HepG2 (cell line): ENCODE measurements at regions not wholly inside any gene's neighbourhood (a gene's known extent, or its start where the extent isn't known, plus 50 kb on each side); places are given as distances from the start of the nearest gene placed in this dataset.

Experiments
- AHR ChIP-seq: IDR thresholded peaks from 2 replicates; pipeline ENCODE4 v1.6.1; 2018; ENCODE audit warnings: missing genetic modification reagents, missing compliant biosample characterization
- AKAP8 ChIP-seq: sonication (generic); formaldehyde crosslinking; IDR thresholded peaks from 2 replicates; pipeline ENCODE4 v1.5.1; 2020; ENCODE audit warnings: mild to moderate bottlenecking, missing genetic modification reagents
- ARNT2 ChIP-seq: sonication (generic); formaldehyde crosslinking; IDR thresholded peaks from 2 replicates; pipeline ENCODE4 v1.8.0; 2022; ENCODE audit warnings: mild to moderate bottlenecking, low read depth, missing genetic modification reagents, moderate library complexity
- CBFB ChIP-seq: sonication (generic); formaldehyde crosslinking; IDR thresholded peaks from 2 replicates; pipeline ENCODE4 v1.4.0; 2020; ENCODE audit warnings: missing genetic modification reagents
- GABPA ChIP-seq, 2 experiments: IDR thresholded peaks; 2 replicates each; pipeline ENCODE4 v1.6.1; 2011 to 2016; ENCODE audit warnings: low read depth in 2 of 2, low read length in 1 of 2, missing biosample characterization in 1 of 2, missing genetic modification characterization in 1 of 2
- HDAC6 ChIP-seq: fragments of 200-600 bp; sonication (generic); IDR thresholded peaks from 2 replicates; pipeline ENCODE4 v1.7.0; 2017; ENCODE audit warnings: mild to moderate bottlenecking, antibody characterized with exemption, low read length, low read depth
- HNRNPH1 ChIP-seq: fragments of 200-400 bp; formaldehyde crosslinking; optimal IDR thresholded peaks from 2 replicates; pipeline ENCODE3; 2017; ENCODE audit warnings: mild to moderate bottlenecking, low read depth, low read length
- KLF6 ChIP-seq: IDR thresholded peaks from 2 replicates; pipeline ENCODE4 v1.8.0; 2016; ENCODE audit warnings: missing biosample characterization, missing genetic modification reagents
- KMT2B ChIP-seq: IDR thresholded peaks from 2 replicates; pipeline ENCODE4 v1.6.1; 2016; ENCODE audit warnings: missing genetic modification reagents, missing compliant biosample characterization
- MBNL3 ChIP-seq: fragments of 250-450 bp; sonication (Bioruptor Pico); conservative IDR thresholded peaks from 2 replicates; pipeline ENCODE4 v1.8.0; 2022; ENCODE audit warnings: mild to moderate bottlenecking, inconsistent platforms
- MLLT10 ChIP-seq: sonication (generic); formaldehyde crosslinking; IDR thresholded peaks from 2 replicates; pipeline ENCODE4 v1.4.0; 2020; ENCODE audit warnings: missing genetic modification reagents
- NFKBIZ ChIP-seq: IDR thresholded peaks from 2 replicates; pipeline ENCODE4 v1.6.1; 2018; ENCODE audit warnings: missing genetic modification reagents, missing compliant biosample characterization
- PHF20 ChIP-seq: sonication (generic); formaldehyde crosslinking; IDR thresholded peaks from 2 replicates; pipeline ENCODE4 v1.5.0; 2020; ENCODE audit warnings: mild to moderate bottlenecking, missing genetic modification reagents
- POLR2AphosphoS2 ChIP-seq: IDR thresholded peaks from 2 replicates; pipeline ENCODE4 v1.6.1; 2011; ENCODE audit warnings: low read depth, low read length, improper control_type of control experiment
- TCF12 ChIP-seq, 2 experiments: fragments of 450-650 bp in 1 of 2; sonication (generic) in 1 of 2; formaldehyde crosslinking in 1 of 2; IDR thresholded peaks; 2 replicates each; pipeline versions ENCODE4 v1.6.1 to v1.8.0; 2017 to 2022; ENCODE audit warnings: antibody characterized with exemption in 1 of 2, mild to moderate bottlenecking in 1 of 2, missing genetic modification reagents in 1 of 2, moderate library complexity in 1 of 2
- ZIK1 ChIP-seq: sonication (generic); formaldehyde crosslinking; IDR thresholded peaks from 2 replicates; pipeline ENCODE4 v1.5.0; 2020; ENCODE audit warnings: mild to moderate bottlenecking, low read depth, missing genetic modification reagents, borderline replicate concordance
- ZNF30 ChIP-seq: sonication (generic); formaldehyde crosslinking; IDR thresholded peaks from 2 replicates; pipeline ENCODE4 v1.5.0; 2020; ENCODE audit warnings: mild to moderate bottlenecking, missing genetic modification reagents
- ZNF468 ChIP-seq: sonication (generic); formaldehyde crosslinking; IDR thresholded peaks from 2 replicates; pipeline ENCODE4 v1.8.0; 2022; ENCODE audit warnings: mild to moderate bottlenecking, moderate library complexity, missing genetic modification reagents
- ZNF556 ChIP-seq: sonication (generic); formaldehyde crosslinking; IDR thresholded peaks from 2 replicates; pipeline ENCODE4 v1.4.0; 2020; ENCODE audit warnings: mild to moderate bottlenecking, missing genetic modification reagents, borderline replicate concordance
- ZNF563 ChIP-seq: sonication (generic); formaldehyde crosslinking; IDR thresholded peaks from 2 replicates; pipeline ENCODE4 v1.8.0; 2022; ENCODE audit warnings: mild to moderate bottlenecking, moderate library complexity, missing genetic modification reagents
- ZNF652 ChIP-seq: IDR thresholded peaks from 2 replicates; pipeline ENCODE4 v1.6.1; 2016; ENCODE audit warnings: low read depth, borderline replicate concordance
- TF ChIP-seq, protein P1 (sequence below): sonication (generic); formaldehyde crosslinking; IDR thresholded peaks from 2 replicates; pipeline ENCODE4 v1.8.0; 2022; ENCODE audit warnings: mild to moderate bottlenecking, missing genetic modification reagents; ENCODE audit not compliant: insufficient replicate concordance
- TF ChIP-seq, protein P2 (sequence below): conservative IDR thresholded peaks from 2 replicates; pipeline ENCODE4 v1.6.1; 2018; ENCODE audit warnings: missing genetic modification reagents
- TF ChIP-seq, protein P3 (sequence below): sonication (generic); formaldehyde crosslinking; IDR thresholded peaks from 2 replicates; pipeline ENCODE4 v1.4.0; 2020; ENCODE audit warnings: missing genetic modification reagents
- TF ChIP-seq, protein P4 (sequence below): sonication (generic); formaldehyde crosslinking; IDR thresholded peaks from 2 replicates; pipeline ENCODE4 v1.4.0; 2020; ENCODE audit warnings: mild to moderate bottlenecking, low read depth, missing genetic modification reagents

DNA sequence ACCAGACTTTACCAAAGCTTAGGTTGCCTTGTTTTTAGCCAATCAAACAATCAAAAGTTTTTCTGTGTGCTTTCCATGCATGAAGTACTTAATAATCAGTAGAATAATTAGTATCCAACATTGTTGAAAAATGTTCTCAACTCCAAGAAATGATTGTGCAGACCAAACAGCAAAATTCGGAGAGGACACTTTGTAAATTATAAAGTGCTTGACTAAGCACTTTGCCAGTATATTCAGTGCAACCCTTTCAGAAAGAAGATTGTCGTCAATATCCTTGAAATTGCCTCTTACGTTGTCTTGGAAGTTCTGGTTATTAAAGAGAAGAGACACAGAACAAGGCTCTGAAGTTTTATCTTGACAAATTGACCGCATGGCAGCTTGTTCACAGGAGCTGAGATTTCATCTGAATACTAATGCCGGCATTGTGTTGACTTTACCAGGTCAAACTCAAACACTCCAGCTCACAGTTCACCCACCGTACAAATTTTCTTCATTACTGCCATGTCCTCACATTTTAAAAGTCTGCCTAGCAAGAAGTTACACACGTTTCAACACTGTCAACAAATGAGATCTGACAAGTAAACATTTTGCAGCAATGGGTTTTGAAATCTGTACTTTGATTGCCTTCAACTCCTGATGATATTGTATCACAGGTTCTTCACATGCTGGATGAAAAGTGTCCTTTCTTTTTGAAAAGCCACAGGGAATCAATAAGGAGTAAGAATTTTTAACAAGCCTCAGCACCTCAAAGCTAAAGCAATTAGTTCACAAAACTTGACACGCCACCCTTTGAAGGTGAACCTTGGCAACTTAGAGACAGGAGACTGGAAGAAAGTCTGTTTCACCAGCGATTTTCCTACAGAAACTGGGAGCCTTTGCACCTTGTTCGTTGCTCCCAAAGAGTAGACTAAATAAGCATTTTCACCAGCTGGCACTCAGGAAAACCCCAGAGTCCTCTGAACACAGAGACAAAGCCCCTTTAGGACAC lies 150.9 kb downstream of the RFC3 start (continued):
- TF ChIP-seq, protein P1, sequence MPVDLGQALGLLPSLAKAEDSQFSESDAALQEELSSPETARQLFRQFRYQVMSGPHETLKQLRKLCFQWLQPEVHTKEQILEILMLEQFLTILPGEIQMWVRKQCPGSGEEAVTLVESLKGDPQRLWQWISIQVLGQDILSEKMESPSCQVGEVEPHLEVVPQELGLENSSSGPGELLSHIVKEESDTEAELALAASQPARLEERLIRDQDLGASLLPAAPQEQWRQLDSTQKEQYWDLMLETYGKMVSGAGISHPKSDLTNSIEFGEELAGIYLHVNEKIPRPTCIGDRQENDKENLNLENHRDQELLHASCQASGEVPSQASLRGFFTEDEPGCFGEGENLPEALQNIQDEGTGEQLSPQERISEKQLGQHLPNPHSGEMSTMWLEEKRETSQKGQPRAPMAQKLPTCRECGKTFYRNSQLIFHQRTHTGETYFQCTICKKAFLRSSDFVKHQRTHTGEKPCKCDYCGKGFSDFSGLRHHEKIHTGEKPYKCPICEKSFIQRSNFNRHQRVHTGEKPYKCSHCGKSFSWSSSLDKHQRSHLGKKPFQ (CRISPR knock-in tag): peak; percentile 92
- TF ChIP-seq ARNT2 (peak; percentile 73; the same call in 1 of the 2 replicates), POLR2AphosphoS2 (no peak), MLLT10 (no peak), TCF12 (IDR thresholded peaks at IDR 0.05) (no peak), TCF12 (CRISPR knock-in tag; IDR thresholded peaks at IDR 0.05) (peak; percentile 88; the same call in 1 of the 2 replicates), AHR (CRISPR knock-in tag) (no peak; the same call in 1 of the 2 replicates), KLF6 (CRISPR knock-in tag) (peak; percentile 79; the same call in 1 of the 2 replicates), NFKBIZ (CRISPR knock-in tag) (peak; percentile 80; the same call in 1 of the 2 replicates), PHF20 (CRISPR knock-in tag) (no peak), ZNF468 (no peak), ZNF556 (CRISPR knock-in tag) (peak; percentile 58; the same call in 1 of the 2 replicates), ZNF563 (CRISPR knock-in tag) (no peak), CBFB (CRISPR knock-in tag) (peak; percentile 38; the same call in 1 of the 2 replicates), MBNL3 (no peak), HNRNPH1 (no peak), ZNF652 (CRISPR knock-in tag) (peak; percentile 27; the same call in 1 of the 2 replicates), HDAC6 (no peak), ZNF30 (CRISPR knock-in tag) (no peak), AKAP8 (CRISPR knock-in tag) (no peak), ZIK1 (CRISPR knock-in tag) (no peak), GABPA (IDR thresholded peaks at IDR 0.05; ENCODE audit: low read depth, low read length) (no peak), GABPA (CRISPR knock-in tag; IDR thresholded peaks at IDR 0.05; ENCODE audit: low read depth) (no peak), KMT2B (CRISPR knock-in tag) (peak; percentile 55; the same call in 1 of the 2 replicates)
- TF ChIP-seq, protein P2, sequence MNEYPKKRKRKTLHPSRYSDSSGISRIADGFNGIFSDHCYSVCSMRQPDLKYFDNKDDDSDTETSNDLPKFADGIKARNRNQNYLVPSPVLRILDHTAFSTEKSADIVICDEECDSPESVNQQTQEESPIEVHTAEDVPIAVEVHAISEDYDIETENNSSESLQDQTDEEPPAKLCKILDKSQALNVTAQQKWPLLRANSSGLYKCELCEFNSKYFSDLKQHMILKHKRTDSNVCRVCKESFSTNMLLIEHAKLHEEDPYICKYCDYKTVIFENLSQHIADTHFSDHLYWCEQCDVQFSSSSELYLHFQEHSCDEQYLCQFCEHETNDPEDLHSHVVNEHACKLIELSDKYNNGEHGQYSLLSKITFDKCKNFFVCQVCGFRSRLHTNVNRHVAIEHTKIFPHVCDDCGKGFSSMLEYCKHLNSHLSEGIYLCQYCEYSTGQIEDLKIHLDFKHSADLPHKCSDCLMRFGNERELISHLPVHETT (CRISPR knock-in tag): no peak
- TF ChIP-seq, protein P3, sequence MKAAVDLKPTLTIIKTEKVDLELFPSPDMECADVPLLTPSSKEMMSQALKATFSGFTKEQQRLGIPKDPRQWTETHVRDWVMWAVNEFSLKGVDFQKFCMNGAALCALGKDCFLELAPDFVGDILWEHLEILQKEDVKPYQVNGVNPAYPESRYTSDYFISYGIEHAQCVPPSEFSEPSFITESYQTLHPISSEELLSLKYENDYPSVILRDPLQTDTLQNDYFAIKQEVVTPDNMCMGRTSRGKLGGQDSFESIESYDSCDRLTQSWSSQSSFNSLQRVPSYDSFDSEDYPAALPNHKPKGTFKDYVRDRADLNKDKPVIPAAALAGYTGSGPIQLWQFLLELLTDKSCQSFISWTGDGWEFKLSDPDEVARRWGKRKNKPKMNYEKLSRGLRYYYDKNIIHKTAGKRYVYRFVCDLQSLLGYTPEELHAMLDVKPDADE: no peak
- TF ChIP-seq, protein P4, sequence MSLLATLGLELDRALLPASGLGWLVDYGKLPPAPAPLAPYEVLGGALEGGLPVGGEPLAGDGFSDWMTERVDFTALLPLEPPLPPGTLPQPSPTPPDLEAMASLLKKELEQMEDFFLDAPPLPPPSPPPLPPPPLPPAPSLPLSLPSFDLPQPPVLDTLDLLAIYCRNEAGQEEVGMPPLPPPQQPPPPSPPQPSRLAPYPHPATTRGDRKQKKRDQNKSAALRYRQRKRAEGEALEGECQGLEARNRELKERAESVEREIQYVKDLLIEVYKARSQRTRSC (CRISPR knock-in tag): no peak
